ENCODE measurements at regions not wholly inside any gene's neighbourhood (a gene's known extent, or its start where the extent isn't known, plus 50 kb on each side); places are given as distances from the start of the nearest gene placed in this dataset.

GRCh38 chr16:47854737-47855136 is 301.1 kb downstream of the ABCC12 start:
- TF ChIP-seq CTCF (IDR thresholded peaks at IDR 0.05) = no peak
- TF ChIP-seq POLR2AphosphoS5 (IDR thresholded peaks at IDR 0.05) = no peak
- TF ChIP-seq POLR2A (IDR thresholded peaks at IDR 0.05) = no peak
